ENCODE measurements at regions not wholly inside any gene's neighbourhood (a gene's known extent, or its start where the extent isn't known, plus 50 kb on each side); places are given as distances from the start of the nearest gene placed in this dataset.
A peak's percentile ranks its signal among the peaks of the same experiment; 100 is the strongest.
"Not testable (repeated sequence)": the region's sequence is repeated elsewhere in the genome, so short reads cannot be mapped to it uniquely, and the experiment has no call there.

DNA sequence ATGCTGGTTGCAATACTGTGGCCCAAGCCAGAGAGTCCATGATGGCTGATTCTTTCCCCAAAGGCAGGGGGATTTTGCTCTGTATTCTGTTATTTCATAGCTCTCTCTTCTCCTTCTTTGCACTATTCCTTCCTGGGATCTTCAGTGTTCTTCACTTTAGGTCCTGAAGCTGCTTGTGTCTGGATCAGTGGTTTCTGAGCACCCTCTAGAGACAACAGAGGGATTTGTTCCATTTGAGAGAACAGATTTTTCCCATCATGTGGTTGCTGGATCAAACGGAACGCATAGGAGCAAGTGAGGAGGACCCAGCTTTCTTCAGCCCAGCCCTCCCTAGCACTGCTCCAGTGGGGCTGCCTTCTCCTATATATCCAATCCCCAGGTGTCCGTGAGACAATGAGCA lies 68.7 kb upstream of the SYN3 start:
- Mint-ChIP-seq H3K4me1 (ENCODE audit: low read depth) (no peaks in the 10 kb centered on the region), H3K36me3 (ENCODE audit: insufficient read depth in 2 of 2) (no peaks in the 10 kb centered on the region), H3K9me3 (peaks cover 0 to 4% of the 10 kb centered on the region in 2 donors), H3K27ac (no peak overlapping the region), H3K27me3 (ENCODE audit: low read depth) (peaks cover 10% of the 10 kb centered on the region), H3K4me3 (no peak overlapping the region)
- DNase-seq = no peak
- no peak for ATAC-seq (replicated peaks in 1 of 2)

GRCh38 chr22:33124471-33124870 lies 66.3 kb upstream of the SYN3 start:
- ATAC-seq (replicated peaks in 1 of 2) (no peak), DNase-seq (no peak)
- no peak overlapping the region for H3K27ac Mint-ChIP-seq
- H3K27me3 Mint-ChIP-seq (ENCODE audit: low read depth) = peaks cover 10% of the 10 kb centered on the region
- no peaks in the 10 kb centered on the region for H3K4me1 Mint-ChIP-seq (ENCODE audit: low read depth)
- peaks cover 0 to 4% of the 10 kb centered on the region in 2 donors for H3K9me3 Mint-ChIP-seq
- H3K4me3 Mint-ChIP-seq = no peak overlapping the region
- H3K36me3 Mint-ChIP-seq (ENCODE audit: insufficient read depth in 2 of 2) = no peaks in the 10 kb centered on the region

DNA sequence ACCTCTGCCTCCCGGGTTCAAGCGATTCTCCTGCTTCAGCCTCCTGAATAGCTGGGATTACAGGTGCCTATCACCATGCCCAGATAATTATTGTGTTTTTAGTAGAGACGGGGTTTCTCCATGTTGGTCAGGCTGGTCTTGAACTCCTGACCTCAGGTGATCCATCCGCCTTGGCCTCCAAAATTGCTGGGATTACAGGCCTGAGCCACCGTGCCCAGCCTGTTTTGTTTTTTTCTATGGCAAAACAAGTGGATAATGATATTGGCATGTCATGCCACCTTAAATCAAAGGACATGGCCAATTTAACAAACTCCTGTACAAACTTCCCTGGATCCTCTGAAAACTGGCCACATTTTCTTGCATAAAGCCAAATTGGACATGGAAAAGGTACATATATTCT lies 64.3 kb upstream of the SYN3 start:
- ATAC-seq (replicated peaks in 1 of 2); H3K9me3 Mint-ChIP-seq; H3K27me3 Mint-ChIP-seq (ENCODE audit: low read depth); H3K4me1 Mint-ChIP-seq (ENCODE audit: low read depth); DNase-seq; H3K36me3 Mint-ChIP-seq (ENCODE audit: insufficient read depth in 2 of 2); H3K27ac Mint-ChIP-seq; H3K4me3 Mint-ChIP-seq: not testable (repeated sequence)

- no peak for DNase-seq
- Mint-ChIP-seq H3K27me3 (ENCODE audit: low read depth) (no peaks in the 10 kb centered on the region), H3K9me3 (peaks cover 0 to 2% of the 10 kb centered on the region in 2 donors), H3K27ac (no peak overlapping the region), H3K4me3 (no peak overlapping the region), H3K36me3 (ENCODE audit: insufficient read depth in 2 of 2) (no peaks in the 10 kb centered on the region), H3K4me1 (ENCODE audit: low read depth) (peaks cover 14% of the 10 kb centered on the region)
- no peak for ATAC-seq (replicated peaks in 1 of 2)
Measured at GRCh38 chr22:33119044-33119443, 60.9 kb upstream of the SYN3 start.

DNA sequence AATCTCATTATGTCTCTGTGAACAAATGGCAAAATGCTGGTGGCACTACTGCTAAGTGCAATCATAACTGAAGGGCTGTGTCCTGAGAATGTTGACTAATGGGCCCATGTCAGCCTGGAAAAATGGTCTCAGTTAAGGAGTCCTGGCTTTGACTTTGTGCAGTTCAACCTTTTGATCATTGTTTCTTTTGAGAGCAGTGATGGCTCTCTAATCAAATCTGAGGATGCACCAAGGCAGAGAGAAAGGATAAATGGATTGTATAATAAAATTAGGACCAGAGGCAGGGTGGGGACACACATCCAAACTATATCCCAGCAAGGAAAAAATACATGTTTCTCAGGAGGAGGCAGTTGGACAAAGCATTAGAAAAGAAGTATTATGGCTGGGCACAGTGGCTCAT lies 59.6 kb upstream of the SYN3 start:
- Mint-ChIP-seq H3K4me1 (ENCODE audit: low read depth) (peaks cover 14% of the 10 kb centered on the region), H3K36me3 (ENCODE audit: insufficient read depth in 2 of 2) (no peaks in the 10 kb centered on the region), H3K27ac (no peak overlapping the region), H3K9me3 (no peaks in the 10 kb centered on the region), H3K4me3 (no peak overlapping the region), H3K27me3 (ENCODE audit: low read depth) (no peaks in the 10 kb centered on the region)
- no peak for ATAC-seq (replicated peaks in 1 of 2)
- no peak for DNase-seq

DNA sequence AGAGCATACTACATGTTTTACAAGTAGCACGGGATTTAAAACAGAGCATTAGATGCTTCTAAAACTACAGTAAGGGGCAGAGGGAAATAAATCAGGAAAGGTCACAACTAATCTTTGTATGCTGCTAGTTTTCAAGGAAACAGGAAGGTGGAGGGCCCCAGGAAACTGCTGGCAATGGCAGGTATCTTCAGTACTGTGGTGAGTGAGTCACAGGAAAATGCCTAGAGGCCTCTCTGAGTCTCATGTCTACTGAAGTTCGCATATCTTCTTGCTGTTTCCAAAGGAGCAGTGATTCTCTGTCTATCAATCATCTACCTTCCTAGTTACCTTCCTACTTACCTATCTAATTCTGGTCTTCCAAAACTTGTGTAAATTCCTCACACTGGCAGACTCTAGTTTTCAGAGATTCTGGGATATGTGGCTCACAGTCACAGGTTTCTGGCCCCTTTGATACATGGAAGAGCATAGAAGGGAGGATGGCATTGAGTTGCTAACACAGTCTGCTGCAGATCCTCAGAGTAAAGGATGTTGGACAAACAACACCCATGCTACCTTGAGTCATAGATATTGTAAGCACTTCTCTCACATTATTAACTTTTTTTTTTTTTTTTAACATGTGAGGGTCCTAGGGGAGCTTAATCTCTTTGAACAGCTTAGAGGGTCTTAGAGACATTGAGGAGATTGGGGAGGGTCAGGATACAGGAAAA lies 58.8 kb upstream of the SYN3 start:
- Mint-ChIP-seq H3K27ac (no peak overlapping the region), H3K4me3 (no peak overlapping the region), H3K4me1 (ENCODE audit: low read depth) (peaks cover 14% of the 10 kb centered on the region), H3K36me3 (ENCODE audit: insufficient read depth in 2 of 2) (no peaks in the 10 kb centered on the region), H3K27me3 (ENCODE audit: low read depth) (peaks cover 5% of the 10 kb centered on the region), H3K9me3 (no peaks in the 10 kb centered on the region)
- ATAC-seq (replicated peaks in 1 of 2) (peak; percentile 51 to 60), DNase-seq (peak in 1 of 2 donors; percentile 2)

DNA sequence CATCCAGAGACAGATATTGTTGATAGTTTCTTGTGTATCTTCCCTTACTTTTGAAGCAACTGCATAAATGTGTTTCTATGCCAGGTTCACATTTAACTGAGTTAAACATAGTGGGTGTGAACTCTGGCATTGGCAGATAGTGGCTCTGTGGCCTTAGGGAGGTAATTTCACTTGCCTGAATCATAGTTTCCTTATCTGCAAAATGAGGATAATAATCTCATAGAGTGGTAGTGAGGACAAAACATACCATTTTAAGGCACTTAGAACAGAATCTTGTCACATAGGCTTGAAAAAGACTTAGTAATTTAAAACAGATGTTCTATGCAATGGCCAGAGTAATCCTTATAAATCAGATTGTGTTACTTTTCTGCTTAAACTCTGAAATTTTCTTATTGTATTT lies 56.4 kb upstream of the SYN3 start:
- Mint-ChIP-seq H3K4me1 (ENCODE audit: low read depth) (peaks cover 14% of the 10 kb centered on the region), H3K27ac (no peak overlapping the region), H3K36me3 (ENCODE audit: insufficient read depth in 2 of 2) (no peaks in the 10 kb centered on the region), H3K9me3 (no peaks in the 10 kb centered on the region), H3K27me3 (ENCODE audit: low read depth) (peaks cover 11% of the 10 kb centered on the region), H3K4me3 (no peak overlapping the region)
- no peak for DNase-seq
- ATAC-seq (replicated peaks in 1 of 2) = no peak

- no peaks in the 10 kb centered on the region for H3K9me3 Mint-ChIP-seq
- no peak overlapping the region for H3K27ac Mint-ChIP-seq
- peaks cover 11% of the 10 kb centered on the region for H3K27me3 Mint-ChIP-seq (ENCODE audit: low read depth)
- no peak for ATAC-seq (replicated peaks in 1 of 2)
- peaks cover 12% of the 10 kb centered on the region for H3K4me1 Mint-ChIP-seq (ENCODE audit: low read depth)
- no peak for DNase-seq
- H3K4me3 Mint-ChIP-seq = no peak overlapping the region
- H3K36me3 Mint-ChIP-seq (ENCODE audit: insufficient read depth in 2 of 2) = no peaks in the 10 kb centered on the region
Measured at GRCh38 chr22:33112580-33112979, 54.4 kb upstream of the SYN3 start.

GRCh38 chr22:33111491-33111890 lies 53.3 kb upstream of the SYN3 start:
- Mint-ChIP-seq H3K4me3 (no peak overlapping the region), H3K36me3 (ENCODE audit: insufficient read depth in 2 of 2) (no peaks in the 10 kb centered on the region), H3K27me3 (ENCODE audit: low read depth) (peaks cover 11% of the 10 kb centered on the region), H3K27ac (peak overlapping the region; percentile 36), H3K9me3 (no peaks in the 10 kb centered on the region), H3K4me1 (ENCODE audit: low read depth) (peaks cover under 1% of the 10 kb centered on the region)
- no peak for DNase-seq
- peak; percentile 32 to 41 for ATAC-seq (replicated peaks in 1 of 2)

DNA sequence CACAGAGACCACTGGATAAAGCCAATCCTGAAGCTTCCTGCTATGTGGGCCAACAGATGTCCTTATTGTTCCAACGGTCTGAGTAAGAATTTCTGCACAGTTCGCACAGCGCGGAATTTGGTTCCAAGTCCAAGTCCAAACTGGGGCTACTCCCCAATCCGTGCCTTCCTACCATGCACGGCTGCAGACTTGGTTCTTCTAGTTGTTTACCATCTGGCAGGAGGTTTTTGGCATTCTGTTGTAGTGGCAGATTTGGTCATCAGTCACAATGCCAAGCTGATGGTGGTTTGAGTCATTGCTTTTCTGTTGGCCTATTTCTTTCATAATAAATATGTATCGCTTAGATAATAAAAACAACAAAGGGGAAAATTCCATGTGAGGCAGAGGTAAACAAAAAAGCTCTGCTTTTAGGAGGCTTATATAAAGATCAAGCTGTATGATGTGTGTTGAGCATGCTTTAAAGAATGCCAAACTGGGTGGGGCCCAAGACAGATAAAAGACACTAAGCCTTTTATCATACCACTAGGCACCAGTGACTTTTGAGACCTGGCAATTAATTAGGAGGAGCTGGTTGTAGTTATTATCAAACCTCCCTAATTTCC lies 52.5 kb upstream of the SYN3 start:
- Mint-ChIP-seq H3K27me3 (ENCODE audit: low read depth) (peaks cover 11% of the 10 kb centered on the region), H3K4me3 (no peak overlapping the region), H3K4me1 (ENCODE audit: low read depth) (no peaks in the 10 kb centered on the region), H3K9me3 (no peaks in the 10 kb centered on the region), H3K27ac (no peak overlapping the region), H3K36me3 (ENCODE audit: insufficient read depth in 2 of 2) (no peaks in the 10 kb centered on the region)
- ATAC-seq (replicated peaks in 1 of 2) (no peak), DNase-seq (no peak)

- no peak for DNase-seq
- no peak overlapping the region for H3K4me3 Mint-ChIP-seq
- no peaks in the 10 kb centered on the region for H3K36me3 Mint-ChIP-seq (ENCODE audit: insufficient read depth in 2 of 2)
- no peak for ATAC-seq (replicated peaks in 1 of 2)
- H3K27me3 Mint-ChIP-seq (ENCODE audit: low read depth) = peaks cover 11% of the 10 kb centered on the region
- H3K9me3 Mint-ChIP-seq = no peaks in the 10 kb centered on the region
- no peak overlapping the region for H3K27ac Mint-ChIP-seq
- H3K4me1 Mint-ChIP-seq (ENCODE audit: low read depth) = no peaks in the 10 kb centered on the region
Measured at GRCh38 chr22:33109514-33110430, 51.6 kb upstream of the SYN3 start.

GRCh38 chr22:33108037-33108436 lies 49.9 kb upstream of the SYN3 start:
- no peak for ATAC-seq (replicated peaks in 1 of 2)
- H3K9me3 Mint-ChIP-seq = peaks cover 0 to 4% of the 10 kb centered on the region in 2 donors
- peaks cover 11% of the 10 kb centered on the region for H3K27me3 Mint-ChIP-seq (ENCODE audit: low read depth)

More at GRCh38 chr22:33108037-33108436, 49.9 kb upstream of the SYN3 start:
- Mint-ChIP-seq H3K4me1 (ENCODE audit: low read depth) (no peaks in the 10 kb centered on the region), H3K27ac (no peak overlapping the region), H3K4me3 (no peak overlapping the region), H3K36me3 (ENCODE audit: insufficient read depth in 2 of 2) (no peaks in the 10 kb centered on the region)
- no peak for DNase-seq

All from activated T-cell treated with anti-CD3 and anti-CD28 coated beads, Interleukin-2, amount 50 U/mL, for 72 hours (primary cell).